DMS53 (cell line): ENCODE measurements at regions not wholly inside any gene's neighbourhood (a gene's known extent, or its start where the extent isn't known, plus 50 kb on each side); places are given as distances from the start of the nearest gene placed in this dataset.

ENCODE experiments used
- DNase-seq: peaks from one replicate; lab custom pipeline; 2025; lab: John Stamatoyannopoulos, UW

GRCh38 chr12:31781894-31782540 is 53.2 kb upstream of the AMN1 start:
- DNase-seq, result no peak

GRCh38 chr12:31780096-31780495 is 51.3 kb upstream of the AMN1 start:
- DNase-seq, result no peak

DNA sequence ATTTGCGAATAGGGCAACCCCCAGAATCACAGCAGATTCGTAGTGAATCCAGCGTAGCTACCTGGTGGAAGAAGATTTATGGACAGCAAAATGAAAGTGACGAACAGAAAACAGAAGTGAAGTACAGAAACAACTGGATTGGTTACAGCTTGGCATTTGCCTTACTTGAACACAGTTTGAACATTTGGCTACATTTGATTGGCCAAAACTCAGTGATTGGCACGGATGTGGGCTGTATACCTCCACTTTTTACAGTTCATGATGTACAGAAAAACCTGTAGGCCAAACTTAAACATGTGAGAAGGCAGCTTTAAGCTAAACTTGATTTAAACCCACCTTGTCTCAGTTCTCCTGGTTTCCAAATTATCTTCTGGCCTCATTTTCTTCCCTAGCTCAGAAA is 49.9 kb upstream of the AMN1 start:
- DNase-seq, result no peak
